ENCODE measurements at regions not wholly inside any gene's neighbourhood (a gene's known extent, or its start where the extent isn't known, plus 50 kb on each side); places are given as distances from the start of the nearest gene placed in this dataset.

GRCh38 chr10:9195385-9195784, 1140.9 kb downstream of the GATA3 start:
- CTCF ChIA-PET, result interaction anchor here (2.6 kb wide), 1 partner anchor 13 kb away, joined by 10 read pairs; no protein-coding TSS in a partner anchor
- H3K4me1 ChIP-seq, result no peaks in the 10 kb centered on the region
- no peaks in the 10 kb centered on the region for H3K9me3 ChIP-seq
- 1% methylated on average over 2 of the region's 2 CpGs for WGBS (ENCODE audit: missing lambda C conversion rate)
- DNase-seq (ENCODE audit: low read depth in 1 of 2, low spot score in 1 of 2) (no peak), FAIRE-seq (no peak), ATAC-seq (no peak)
- TF ChIP-seq REST (IDR thresholded peaks at IDR 0.05) (no peak), CBX2 (IDR thresholded peaks at IDR 0.05; ENCODE audit: borderline replicate concordance, low read depth) (no peak), ZFP36 (IDR thresholded peaks at IDR 0.05; ENCODE audit: borderline replicate concordance, partially characterized antibody) (no peak), TP53 (CRISPR knock-in tag; IDR thresholded peaks at IDR 0.05) (no peak), E2F6 (IDR thresholded peaks at IDR 0.05; ENCODE audit: borderline replicate concordance, low read depth) (no peak)
- POLR2A ChIA-PET, result no interaction called here
- H3K27ac ChIP-seq, result no peak overlapping the region
- H3K4me2 ChIP-seq, result no peak overlapping the region
- no peak overlapping the region for H3K4me3 ChIP-seq

- Histone ChIP-seq H3K4me3 (no peak overlapping the region), H3K4me2 (no peak overlapping the region), H3K27ac (no peak overlapping the region), H3K4me1 (no peaks in the 10 kb centered on the region), H3K9me3 (0 out of 3 replicates have a peak, but pooled peaks cover 2% of the 10 kb centered on the region)
- ChIA-PET CTCF (interaction anchor here (2.0 kb wide), 1 partner anchor 11 kb away, joined by 11 read pairs; no protein-coding TSS in a partner anchor), POLR2A (no interaction called here)
- DNase-seq (ENCODE audit: low read depth in 1 of 2, low spot score in 1 of 2) (no peak), ATAC-seq (no peak), FAIRE-seq (no peak)
- no peak for TF ChIP-seq ESRRA (IDR thresholded peaks at IDR 0.05; ENCODE audit: borderline replicate concordance, low read length)
- TF ChIP-seq POLR2A (IDR thresholded peaks at IDR 0.05; ENCODE audit: low read length), result no peak
- TF ChIP-seq E2F6 (IDR thresholded peaks at IDR 0.05; ENCODE audit: borderline replicate concordance, low read depth), result no peak
- TF ChIP-seq HOXB13 (CRISPR knock-in tag; IDR thresholded peaks at IDR 0.05; ENCODE audit: low read depth), result no peak
- TF ChIP-seq MAFK (IDR thresholded peaks at IDR 0.05; ENCODE audit: partially characterized antibody), result no peak
- TF ChIP-seq BCL3 (IDR thresholded peaks at IDR 0.05), result no peak
- no peak for TF ChIP-seq HEYL (CRISPR knock-in tag; IDR thresholded peaks at IDR 0.05)
- TF ChIP-seq JUN (IDR thresholded peaks at IDR 0.05), result no peak
- TF ChIP-seq MAX (IDR thresholded peaks at IDR 0.05), result no peak
- TF ChIP-seq ZFP36 (IDR thresholded peaks at IDR 0.05; ENCODE audit: borderline replicate concordance, partially characterized antibody), result no peak
- 2% methylated on average over 4 of the region's 4 CpGs for WGBS (ENCODE audit: missing lambda C conversion rate)
These were observed 1144.1 kb downstream of the GATA3 start for GRCh38 chr10:9198611-9199010.

- no peak for FAIRE-seq
- CTCF ChIA-PET, result no interaction called here
These were observed 1151.1 kb downstream of the GATA3 start for GRCh38 chr10:9205558-9205957.

More at GRCh38 chr10:9205558-9205957, 1151.1 kb downstream of the GATA3 start:
- H3K27ac ChIP-seq, result no peak overlapping the region
- no peak for DNase-seq (ENCODE audit: low read depth in 1 of 2, low spot score in 1 of 2)
- 3% methylated on average over 1 of the region's 1 CpG for WGBS (ENCODE audit: missing lambda C conversion rate)
- H3K4me3 ChIP-seq, result no peak overlapping the region
- no peak for ATAC-seq
- no peak overlapping the region for H3K4me2 ChIP-seq
- POLR2A ChIA-PET, result no interaction called here
- 0 out of 3 replicates have a peak, but pooled peaks cover 2% of the 10 kb centered on the region for H3K9me3 ChIP-seq
- H3K4me1 ChIP-seq, result 0 out of 3 replicates have a peak, but pooled peaks cover 3% of the 10 kb centered on the region
- TF ChIP-seq CHD2 (IDR thresholded peaks at IDR 0.05; ENCODE audit: low read length, partially characterized antibody) (no peak), MAFK (IDR thresholded peaks at IDR 0.05; ENCODE audit: partially characterized antibody) (no peak), RFX5 (IDR thresholded peaks at IDR 0.05) (no peak), CBX2 (IDR thresholded peaks at IDR 0.05; ENCODE audit: borderline replicate concordance, low read depth) (no peak), PHF8 (IDR thresholded peaks at IDR 0.05; ENCODE audit: borderline replicate concordance, low read depth) (no peak), NFE2L2 (conservative IDR thresholded peaks at IDR 0.05; ENCODE audit: low read length) (no peak)
